GM19351 (cell line): ENCODE measurements at regions not wholly inside any gene's neighbourhood (a gene's known extent, or its start where the extent isn't known, plus 50 kb on each side); places are given as distances from the start of the nearest gene placed in this dataset.

ENCODE experiments used
- ATAC-seq: cut with Tn5 transposase; IDR thresholded peaks from one replicate; pipeline ENCODE4 v1.9.1; 2021; ENCODE audit warnings: mild to moderate bottlenecking, moderate library complexity; ENCODE audit not compliant: unreplicated experiment

DNA sequence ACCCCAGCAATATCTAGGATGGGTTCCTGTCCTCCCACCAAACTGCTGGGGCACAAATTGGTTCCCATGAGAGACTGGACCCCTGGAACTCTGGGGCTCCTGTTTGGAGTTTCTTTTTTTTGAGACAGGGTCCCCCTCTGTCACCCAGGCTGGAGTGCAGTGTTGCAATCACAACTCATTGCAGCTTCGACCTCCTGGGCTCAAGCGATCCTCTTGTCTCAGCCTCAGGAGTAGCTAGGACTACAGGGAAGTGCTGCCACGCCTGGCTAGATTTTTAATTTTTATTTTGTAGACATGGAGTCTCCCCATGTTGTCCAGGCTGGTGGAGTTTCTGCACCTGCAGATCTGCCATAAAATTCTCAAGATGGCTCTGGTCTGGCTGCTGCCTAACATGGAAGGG, 56.3 kb upstream of the BRD7 start:
- ATAC-seq: no peak

DNA sequence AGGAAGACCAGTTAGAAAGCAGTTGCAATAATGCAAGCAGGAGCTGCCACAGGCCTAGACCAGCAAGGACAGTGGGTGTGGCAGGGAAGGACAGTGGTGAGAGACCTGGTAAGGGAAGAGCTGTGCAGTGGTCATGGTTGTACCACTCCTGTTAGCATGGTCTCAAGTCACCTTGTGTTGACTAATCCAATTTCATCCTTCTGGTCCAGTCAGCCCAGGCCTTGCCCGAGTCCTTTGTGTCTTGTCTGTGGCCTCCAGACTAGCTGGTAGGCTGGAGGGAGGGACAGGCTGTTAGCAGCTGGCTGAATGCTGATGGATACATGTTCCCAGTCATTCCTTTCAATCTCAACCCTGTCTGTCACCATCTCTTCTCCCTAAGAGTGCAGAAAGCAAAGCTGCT, 54.1 kb upstream of the BRD7 start:
- ATAC-seq: no peak

- no peak for ATAC-seq
Measured at GRCh38 chr16:50419116-50419515, 50.3 kb upstream of the BRD7 start.
